HG02623 (cell line): ENCODE measurements at regions not wholly inside any gene's neighbourhood (a gene's known extent, or its start where the extent isn't known, plus 50 kb on each side); places are given as distances from the start of the nearest gene placed in this dataset.

Experiments used
- ATAC-seq: cut with Tn5 transposase; IDR thresholded peaks from one replicate; pipeline ENCODE4 v1.9.1; 2021; ENCODE audit warnings: moderate library complexity; ENCODE audit not compliant: unreplicated experiment

- ATAC-seq, result no peak
Observed at GRCh38 chr5:97832645-97833296, 649.7 kb upstream of the RIOK2 start.

- no peak for ATAC-seq
Observed at GRCh38 chr5:97834561-97834960, 651.5 kb upstream of the RIOK2 start.

- ATAC-seq, result no peak
Observed at GRCh38 chr5:97835112-97835511, 652.1 kb upstream of the RIOK2 start.

- no peak for ATAC-seq
Observed at GRCh38 chr5:97836816-97837215, 653.8 kb upstream of the RIOK2 start.

GRCh38 chr5:97838214-97838613 lies 655.2 kb upstream of the RIOK2 start:
- ATAC-seq, result peak; percentile 88

GRCh38 chr5:97839341-97840086 lies 656.5 kb upstream of the RIOK2 start:
- ATAC-seq, result no peak

GRCh38 chr5:97840643-97841042 lies 657.6 kb upstream of the RIOK2 start:
- ATAC-seq, result no peak

GRCh38 chr5:97842687-97843086 lies 659.6 kb upstream of the RIOK2 start:
- ATAC-seq, result no peak

GRCh38 chr5:97844797-97845196 lies 661.8 kb upstream of the RIOK2 start:
- no peak for ATAC-seq

GRCh38 chr5:97846643-97847042 lies 663.6 kb upstream of the RIOK2 start:
- no peak for ATAC-seq

GRCh38 chr5:97847920-97848631 lies 665.0 kb upstream of the RIOK2 start:
- ATAC-seq, result no peak

GRCh38 chr5:97851036-97851435 lies 668.0 kb upstream of the RIOK2 start:
- ATAC-seq, result no peak

- ATAC-seq, result no peak
Observed at GRCh38 chr5:97854871-97855762, 672.1 kb upstream of the RIOK2 start.

GRCh38 chr5:97874491-97874890 lies 691.4 kb upstream of the RIOK2 start:
- no peak for ATAC-seq

- ATAC-seq, result no peak
Observed at GRCh38 chr5:97876272-97876671, 693.2 kb upstream of the RIOK2 start.

- no peak for ATAC-seq
Observed at GRCh38 chr5:97877588-97877987, 694.5 kb upstream of the RIOK2 start.

- ATAC-seq, result peak; percentile 91
Observed at GRCh38 chr5:97888439-97888838, 705.4 kb upstream of the RIOK2 start.

- ATAC-seq, result no peak
Observed at GRCh38 chr5:97891971-97892370, 708.9 kb upstream of the RIOK2 start.

GRCh38 chr5:97903742-97904141 lies 720.7 kb upstream of the RIOK2 start:
- no peak for ATAC-seq

- ATAC-seq, result no peak
Observed at GRCh38 chr5:97906135-97906534, 723.1 kb upstream of the RIOK2 start.
